Smooth muscle cell (in vitro differentiated cells): ENCODE measurements at regions not wholly inside any gene's neighbourhood (a gene's known extent, or its start where the extent isn't known, plus 50 kb on each side); places are given as distances from the start of the nearest gene placed in this dataset.

ENCODE experiments used
- DNase-seq: peaks from one replicate; lab custom pipeline; 2025; ENCODE audit not compliant: unreplicated experiment; lab: John Stamatoyannopoulos, UW
- H2AFZ ChIP-seq: fragments of 200-600 bp; sonication (generic); 2 replicates; pipeline ENCODE4 v1.6.0; 2016; ENCODE audit warnings: antibody characterized with exemption, low read depth, mild to moderate bottlenecking
- H3F3A ChIP-seq: fragments of 200-600 bp; sonication (generic); 2 replicates; pipeline ENCODE4 v1.6.0; 2017; ENCODE audit warnings: antibody characterized with exemption, low read depth
- H3K27ac ChIP-seq: fragments of 200-600 bp; sonication (generic); 2 replicates; pipeline ENCODE4 v1.5.1; 2016; ENCODE audit warnings: low read depth, mild to moderate bottlenecking
- H3K27me3 ChIP-seq: fragments of 200-600 bp; sonication (generic); 2 replicates; pipeline ENCODE4 v1.6.1; 2016; ENCODE audit warnings: low read depth, mild to moderate bottlenecking
- H3K36me3 ChIP-seq: fragments of 200-600 bp; sonication (generic); 2 replicates; pipeline ENCODE4 v1.5.1; 2016; ENCODE audit warnings: low read depth
- H3K4me1 ChIP-seq: fragments of 200-600 bp; sonication (generic); 2 replicates; pipeline ENCODE4 v1.5.1; 2016; ENCODE audit warnings: low read depth
- H3K4me2 ChIP-seq: fragments of 200-600 bp; sonication (generic); 2 replicates; pipeline ENCODE4 v1.6.0; 2016; ENCODE audit warnings: mild to moderate bottlenecking
- H3K4me3 ChIP-seq: fragments of 200-600 bp; sonication (generic); 2 replicates; pipeline ENCODE4 v1.5.1; 2016; ENCODE audit warnings: mild to moderate bottlenecking
- H3K79me2 ChIP-seq: fragments of 200-600 bp; sonication (generic); 2 replicates; pipeline ENCODE4 v1.6.0; 2016; ENCODE audit warnings: low read depth, mild to moderate bottlenecking
- H3K9ac ChIP-seq: fragments of 200-600 bp; sonication (generic); 2 replicates; pipeline ENCODE4 v1.6.0; 2016; ENCODE audit warnings: low read depth
- H3K9me3 ChIP-seq: fragments of 200-600 bp; sonication (generic); replicated peaks from 2 replicates; pipeline ENCODE4 v1.5.1; 2016; ENCODE audit warnings: low read depth
- H4K20me1 ChIP-seq: fragments of 200-600 bp; sonication (generic); 2 replicates; pipeline ENCODE4 v1.6.0; 2016; ENCODE audit warnings: low read depth
- WGBS: methylation state at CpG from one replicate; pipeline ENCODE4 v1.1.7; 2016; ENCODE audit warnings: low lambda C conversion rate; 5-methylcytosine and 5-hydroxymethylcytosine counted together
- TF ChIP-seq, protein P1 (sequence below): fragments of 200-600 bp; sonication (generic); IDR thresholded peaks from 2 replicates; pipeline ENCODE4 v1.5.1; 2017; ENCODE audit warnings: borderline replicate concordance, mild to moderate bottlenecking, antibody characterized with exemption; ENCODE audit not compliant: insufficient read depth, poor library complexity, severe bottlenecking

DNA sequence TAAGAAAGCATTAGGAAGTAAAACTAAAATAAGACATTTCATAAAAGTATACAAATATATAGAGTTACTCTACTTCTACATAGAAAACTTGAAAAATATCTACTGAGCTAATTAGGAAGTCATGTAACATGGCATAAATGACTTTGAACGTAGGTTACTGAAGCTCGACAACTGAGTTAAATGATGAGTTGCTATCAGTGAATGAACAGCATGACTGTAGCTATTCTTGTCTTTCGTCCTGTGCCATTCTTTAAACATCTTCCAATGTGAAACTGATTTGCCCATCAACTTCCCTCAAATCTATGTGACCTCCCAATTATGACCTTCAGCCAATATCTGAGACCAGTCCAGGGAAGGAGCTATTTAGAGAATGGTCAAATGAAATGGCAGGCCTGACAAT is 113.5 kb upstream of the NEBL start:
- Histone ChIP-seq H3K27ac (no peak overlapping the region), H3K79me2 (no peaks in the 10 kb centered on the region), H3K4me2 (no peak overlapping the region), H3K9ac (no peak overlapping the region), H2AFZ (no peak overlapping the region), H3K9me3 (no peaks in the 10 kb centered on the region), H4K20me1 (no peaks in the 10 kb centered on the region), H3F3A (no peaks in the 10 kb centered on the region), H3K27me3 (no peaks in the 10 kb centered on the region), H3K4me1 (no peaks in the 10 kb centered on the region), H3K36me3 (no peaks in the 10 kb centered on the region), H3K4me3 (no peak overlapping the region)
- no peak for DNase-seq
- 95% methylated on average over 3 of the region's 3 CpGs for WGBS
- TF ChIP-seq, protein P1, sequence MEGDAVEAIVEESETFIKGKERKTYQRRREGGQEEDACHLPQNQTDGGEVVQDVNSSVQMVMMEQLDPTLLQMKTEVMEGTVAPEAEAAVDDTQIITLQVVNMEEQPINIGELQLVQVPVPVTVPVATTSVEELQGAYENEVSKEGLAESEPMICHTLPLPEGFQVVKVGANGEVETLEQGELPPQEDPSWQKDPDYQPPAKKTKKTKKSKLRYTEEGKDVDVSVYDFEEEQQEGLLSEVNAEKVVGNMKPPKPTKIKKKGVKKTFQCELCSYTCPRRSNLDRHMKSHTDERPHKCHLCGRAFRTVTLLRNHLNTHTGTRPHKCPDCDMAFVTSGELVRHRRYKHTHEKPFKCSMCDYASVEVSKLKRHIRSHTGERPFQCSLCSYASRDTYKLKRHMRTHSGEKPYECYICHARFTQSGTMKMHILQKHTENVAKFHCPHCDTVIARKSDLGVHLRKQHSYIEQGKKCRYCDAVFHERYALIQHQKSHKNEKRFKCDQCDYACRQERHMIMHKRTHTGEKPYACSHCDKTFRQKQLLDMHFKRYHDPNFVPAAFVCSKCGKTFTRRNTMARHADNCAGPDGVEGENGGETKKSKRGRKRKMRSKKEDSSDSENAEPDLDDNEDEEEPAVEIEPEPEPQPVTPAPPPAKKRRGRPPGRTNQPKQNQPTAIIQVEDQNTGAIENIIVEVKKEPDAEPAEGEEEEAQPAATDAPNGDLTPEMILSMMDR, result no peak

DNA sequence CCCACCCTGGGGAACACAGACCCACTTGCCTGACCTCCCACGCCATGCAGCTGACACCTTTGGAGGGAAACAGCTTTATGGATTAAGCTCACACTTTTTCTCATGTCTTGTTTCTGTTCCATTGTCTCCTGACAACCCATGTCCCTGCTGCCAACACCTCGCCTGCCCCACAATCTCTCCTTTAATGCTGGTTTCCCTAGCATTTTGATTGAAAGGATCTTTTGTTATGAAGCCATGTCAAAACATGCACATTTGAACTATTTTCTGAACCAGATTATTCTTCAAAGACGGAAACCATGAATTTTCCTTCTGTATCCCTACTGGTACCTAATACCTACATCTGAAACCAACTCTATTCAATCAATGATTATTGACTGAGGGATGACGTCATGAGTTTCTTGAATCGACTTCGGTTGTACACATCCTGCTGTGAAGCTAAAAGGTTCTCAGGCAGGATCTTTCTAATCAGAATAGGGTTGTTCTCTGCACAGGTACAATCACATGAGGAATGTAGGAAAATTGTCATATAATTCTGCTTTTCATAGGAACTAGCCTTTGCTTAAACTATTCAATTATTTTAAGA is 106.2 kb upstream of the NEBL start:
- H3K36me3 ChIP-seq, result no peaks in the 10 kb centered on the region
- WGBS, result 93% methylated on average over 6 of the region's 6 CpGs
- no peaks in the 10 kb centered on the region for H3K9me3 ChIP-seq
- peaks cover 6% of the 10 kb centered on the region for H3K4me1 ChIP-seq
- H3K79me2 ChIP-seq, result no peaks in the 10 kb centered on the region
- no peaks in the 10 kb centered on the region for H4K20me1 ChIP-seq
- no peak overlapping the region for H3K27ac ChIP-seq
- no peak for DNase-seq
- no peaks in the 10 kb centered on the region for H3K27me3 ChIP-seq
- no peak overlapping the region for H3K4me3 ChIP-seq
- H3F3A ChIP-seq, result no peaks in the 10 kb centered on the region
- TF ChIP-seq, protein P1, result no peak
- no peak overlapping the region for H3K9ac ChIP-seq
- no peak overlapping the region for H2AFZ ChIP-seq
- H3K4me2 ChIP-seq, result no peak overlapping the region

DNA sequence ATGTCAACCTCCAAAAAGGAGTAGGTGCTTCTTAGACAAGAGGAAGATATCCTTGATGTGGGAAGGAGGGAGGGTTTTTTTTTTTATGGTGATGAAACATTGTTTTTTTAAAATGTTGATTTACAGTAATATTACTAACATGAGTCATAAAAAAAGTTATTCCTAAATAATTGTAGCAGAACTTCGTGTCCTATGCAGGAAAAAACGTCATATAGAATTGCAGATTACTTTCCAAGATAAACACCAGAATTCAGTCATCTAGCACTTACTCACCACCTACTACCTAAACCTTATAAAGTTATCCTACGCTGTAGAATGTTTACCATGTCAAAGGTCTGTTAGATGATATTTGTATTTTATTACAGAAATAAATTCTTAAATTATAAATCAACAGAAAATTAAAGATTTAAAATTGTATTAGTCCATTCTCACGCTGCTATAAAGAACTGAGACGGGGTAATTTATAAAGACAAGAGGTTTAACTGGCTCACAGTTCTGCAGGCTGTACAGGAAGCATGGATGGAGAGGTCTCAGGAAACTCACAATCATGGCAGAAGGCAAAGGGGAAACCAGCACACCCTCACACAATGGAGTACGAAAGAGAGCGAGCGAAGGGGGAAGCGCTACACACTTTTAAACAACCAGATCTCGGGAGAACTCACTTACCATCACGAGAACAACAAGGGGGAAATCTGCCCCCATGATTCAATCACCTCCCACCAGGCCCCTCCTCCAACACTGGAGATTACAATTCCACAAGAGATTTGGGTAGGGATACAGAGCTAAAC is 105.2 kb upstream of the NEBL start:
- H3F3A ChIP-seq, result no peaks in the 10 kb centered on the region
- H3K9me3 ChIP-seq, result no peaks in the 10 kb centered on the region
- no peak overlapping the region for H3K9ac ChIP-seq
- WGBS, result 92% methylated on average over 11 of the region's 11 CpGs
- H3K4me1 ChIP-seq, result peaks cover 13% of the 10 kb centered on the region
- TF ChIP-seq, protein P1, result no peak
- no peak for DNase-seq
- H3K4me3 ChIP-seq, result no peak overlapping the region
- no peaks in the 10 kb centered on the region for H3K36me3 ChIP-seq
- no peak overlapping the region for H3K4me2 ChIP-seq
- H4K20me1 ChIP-seq, result no peaks in the 10 kb centered on the region
- no peak overlapping the region for H3K27ac ChIP-seq
- H2AFZ ChIP-seq, result no peak overlapping the region
- no peaks in the 10 kb centered on the region for H3K79me2 ChIP-seq
- H3K27me3 ChIP-seq, result no peaks in the 10 kb centered on the region
